Heart left ventricle (tissue), 16 donors: ENCODE measurements at regions not wholly inside any gene's neighbourhood (a gene's known extent, or its start where the extent isn't known, plus 50 kb on each side); places are given as distances from the start of the nearest gene placed in this dataset.

Source experiments
- ATAC-seq, 4 donors: fragments of 200-7000 bp; cut with Tn5 transposase; one replicate each; pipeline ENCODE4 v1.9.1; 2020 to 2022; ENCODE audit warnings: moderate library complexity in 4 of 4, mild to moderate bottlenecking in 3 of 4, moderate number of reproducible peaks in 1 of 4
- DNase-seq, 5 donors: peaks; one replicate each; pipeline ENCODE4 v3.0.0-alpha.2; 2020
- H3K27ac ChIP-seq, 12 donors: fragments of 200-600 bp; sonication (generic) in 4 of 12; one replicate each; pipeline versions ENCODE4 v1.5.0 to v1.8.0; 2016 to 2022; ENCODE audit warnings: mild to moderate bottlenecking in 2 of 12
- H3K27me3 ChIP-seq, 9 donors: fragments of 200-600 bp; sonication (generic) in 2 of 9; one replicate each; pipeline versions ENCODE4 v1.5.1 to v1.8.0; 2016 to 2022; ENCODE audit warnings: mild to moderate bottlenecking in 3 of 9
- H3K36me3 ChIP-seq, 9 donors: fragments of 200-600 bp; sonication (generic) in 2 of 9; one replicate each; pipeline versions ENCODE4 v1.5.0 to v1.8.0; 2018 to 2022; ENCODE audit warnings: mild to moderate bottlenecking in 2 of 9
- H3K4me1 ChIP-seq, 12 donors: fragments of 200-600 bp; sonication (generic) in 4 of 12; one replicate each; pipeline versions ENCODE4 v1.5.0 to v1.8.0; 2016 to 2022; ENCODE audit warnings: mild to moderate bottlenecking in 3 of 12
- H3K4me3 ChIP-seq, 12 donors: fragments of 200-600 bp; sonication (generic) in 4 of 12; one replicate each; pipeline versions ENCODE4 v1.5.0 to v1.8.0; 2017 to 2022; ENCODE audit warnings: mild to moderate bottlenecking in 9 of 12, moderate library complexity in 4 of 12
- H3K9me3 ChIP-seq, 12 donors: fragments of 200-600 bp; sonication (generic) in 4 of 12; one replicate each; pipeline versions ENCODE4 v1.5.0 to v1.8.0; 2016 to 2022; ENCODE audit warnings: mild to moderate bottlenecking in 1 of 12
- CTCF ChIP-seq, 12 donors: fragments of 200-600 bp; sonication (generic) in 4 of 12; IDR thresholded peaks; one replicate each; pipeline versions ENCODE4 v1.5.0 to v1.8.0; 2018 to 2022; ENCODE audit warnings: antibody characterized with exemption in 12 of 12, mild to moderate bottlenecking in 5 of 12
- POLR2A ChIP-seq, 2 donors: fragments of 450-650 bp; IDR thresholded peaks; one replicate each; pipeline ENCODE4 v1.6.1; 2017; ENCODE audit warnings: antibody characterized with exemption in 2 of 2, mild to moderate bottlenecking in 2 of 2, moderate library complexity in 2 of 2
- WGBS, 4 donors: extraction: QIAGEN DNeasy Blood & Tissue Kit in 2 of 4; methylation state at CpG; one replicate each; pipeline versions ENCODE4 v1.1.5 to v1.1.7; 2013 to 2018; 5-methylcytosine and 5-hydroxymethylcytosine counted together
- intact Hi-C, 10 donors: fragments of 100-400 bp; cut with DNase I; formaldehyde crosslinking; loops; one replicate each; pipeline versions ENCODE4 v1.11.1 to v1.14.2; 2022
- donor health status: ischemic (EF 13 %, LVEDD 7.1; RV severe dilation, severe dysfunction).
- donor health status: healthy with polysubstance abuse.
- donor health status: DM: no; HTN: yes; CAD: no.
- donor health status: DM: no; HTN: no; CAD: no.
- donor health status: ischemic (EF 25% LVEDD 6.9; RV normal size, moderate dysfunction).
- donor health status: ischemic (EF 25% LVEDD 5.7; RV mildly dilated, moderate dysfunction).
- donor health status: healthy.
- donor health status: DM: yes; HTN: yes; CAD: no.
- donor health status: ischemic (EF 35%, LVEDD 5.7; RV mildly dilated, moderate dysfunction).
- donor health status: nonischemic (EF 11% LVEDD 7.7; RV severe dilation, severe dysfunction).
- donor health status: DM: yes; HTN: yes; CAD: no.
- donor health status: PGD.
- donor health status: ischemic (EF 29% LVEDD 5.4; RV normal size, mild dysfunction).
- donor health status: nonischemic (EF 23%, LVEDD 6.1; RV moderate dilation, normal function).

GRCh38 chr2:105691947-105692390 lies 52.7 kb upstream of the NCK2 start:
- H3K4me3 ChIP-seq, result no peak overlapping the region
- peaks cover 0 to 2% (median 0%) of the 10 kb centered on the region in 12 donors for H3K4me1 ChIP-seq
- DNase-seq (no peak), ATAC-seq (no peak)
- no peak overlapping the region for H3K27ac ChIP-seq
- no peaks in the 10 kb centered on the region for H3K27me3 ChIP-seq
- no peaks in the 10 kb centered on the region for H3K9me3 ChIP-seq
- TF ChIP-seq CTCF (IDR thresholded peaks at IDR 0.05) (no peak), POLR2A (IDR thresholded peaks at IDR 0.05) (no peak)
- intact Hi-C loops, result no loop called here
- H3K36me3 ChIP-seq, result no peaks in the 10 kb centered on the region
- 66 to 71% (median 71%) methylated on average over 3 to 5 of the region's 5 CpGs for WGBS, 4 donors

DNA sequence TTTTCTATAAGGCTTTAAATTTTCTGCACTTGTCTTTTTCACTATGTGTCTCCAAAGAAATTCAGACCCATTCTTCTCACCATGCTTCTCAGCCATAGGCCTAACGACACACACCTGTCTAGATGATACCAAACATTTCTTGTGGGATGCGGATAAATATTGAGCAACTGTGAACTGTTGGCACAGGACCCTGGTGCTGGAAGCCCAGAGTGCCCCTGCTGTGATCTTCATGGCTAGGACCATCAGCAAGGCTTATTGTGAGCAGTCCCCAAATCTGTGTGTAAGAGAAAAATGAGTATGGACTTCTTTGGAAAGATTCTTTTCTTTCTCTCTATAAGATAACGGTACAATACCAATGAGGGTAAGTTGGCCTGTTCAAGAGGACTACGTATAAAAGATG lies 54.1 kb upstream of the NCK2 start:
- TF ChIP-seq POLR2A (IDR thresholded peaks at IDR 0.05) (no peak), CTCF (IDR thresholded peaks at IDR 0.05) (no peak)
- ATAC-seq (no peak), DNase-seq (no peak)
- Histone ChIP-seq H3K36me3 (no peaks in the 10 kb centered on the region), H3K4me3 (no peak overlapping the region), H3K4me1 (no peaks in the 10 kb centered on the region), H3K9me3 (no peaks in the 10 kb centered on the region), H3K27ac (no peak overlapping the region), H3K27me3 (no peaks in the 10 kb centered on the region)
- 97 to 100% (median 97%) methylated on average over 4 of the region's 4 CpGs for WGBS, 4 donors
- intact Hi-C loops, result no loop called here

- intact Hi-C loops, result no loop called here
- 83 to 97% (median 90%) methylated on average over 7 of the region's 7 CpGs for WGBS, 4 donors
- Histone ChIP-seq H3K27ac (no peak overlapping the region), H3K36me3 (no peaks in the 10 kb centered on the region), H3K27me3 (no peaks in the 10 kb centered on the region), H3K4me3 (no peak overlapping the region), H3K9me3 (no peaks in the 10 kb centered on the region), H3K4me1 (no peaks in the 10 kb centered on the region)
- ATAC-seq, result no peak
- DNase-seq, result no peak
- TF ChIP-seq CTCF (IDR thresholded peaks at IDR 0.05) (no peak), POLR2A (IDR thresholded peaks at IDR 0.05) (no peak)
Observed at GRCh38 chr2:105689484-105689883, 55.2 kb upstream of the NCK2 start.

DNA sequence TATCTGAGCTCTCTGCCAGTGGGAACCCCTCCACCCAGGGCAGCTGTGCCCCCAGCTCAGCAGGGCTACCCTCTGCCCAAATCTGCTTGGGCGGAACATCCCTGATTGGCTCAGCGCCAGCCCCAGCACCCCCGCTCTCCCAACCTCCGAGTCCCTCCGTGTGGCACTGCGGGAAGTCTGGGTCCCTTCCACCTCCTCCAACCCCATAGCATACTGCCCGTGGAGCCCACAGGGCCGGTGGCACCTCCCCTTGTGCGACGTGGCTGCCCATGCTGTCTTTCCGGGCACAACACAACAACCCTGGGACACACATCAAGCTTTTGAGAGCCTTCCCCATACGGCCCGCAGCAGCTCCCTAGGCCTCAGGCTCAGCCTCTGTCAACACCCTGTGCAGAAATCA lies 55.8 kb upstream of the NCK2 start:
- H3K36me3 ChIP-seq, result no peaks in the 10 kb centered on the region
- ATAC-seq (peak in 1 of 4 donors; percentile 15), DNase-seq (no peak)
- H3K27ac ChIP-seq, result no peak overlapping the region
- H3K4me1 ChIP-seq, result no peaks in the 10 kb centered on the region
- H3K27me3 ChIP-seq, result no peaks in the 10 kb centered on the region
- TF ChIP-seq POLR2A (IDR thresholded peaks at IDR 0.05), result no peak
- TF ChIP-seq CTCF (IDR thresholded peaks at IDR 0.05), result no peak
- intact Hi-C loops, result no loop called here
- 91 to 95% (median 94%) methylated on average over 12 to 13 of the region's 13 CpGs for WGBS, 4 donors
- no peaks in the 10 kb centered on the region for H3K9me3 ChIP-seq
- no peak overlapping the region for H3K4me3 ChIP-seq
